Activated CD8-positive, alpha-beta memory T cell treated with anti-CD3 and anti-CD28 coated beads, Interleukin-2, amount 50 U/mL, for 4 hours (primary cell): ENCODE measurements at regions not wholly inside any gene's neighbourhood (a gene's known extent, or its start where the extent isn't known, plus 50 kb on each side); places are given as distances from the start of the nearest gene placed in this dataset.

Source experiments
- DNase-seq: peaks from one replicate; pipeline ENCODE4 v3.0.0-alpha.2; 2020

DNA sequence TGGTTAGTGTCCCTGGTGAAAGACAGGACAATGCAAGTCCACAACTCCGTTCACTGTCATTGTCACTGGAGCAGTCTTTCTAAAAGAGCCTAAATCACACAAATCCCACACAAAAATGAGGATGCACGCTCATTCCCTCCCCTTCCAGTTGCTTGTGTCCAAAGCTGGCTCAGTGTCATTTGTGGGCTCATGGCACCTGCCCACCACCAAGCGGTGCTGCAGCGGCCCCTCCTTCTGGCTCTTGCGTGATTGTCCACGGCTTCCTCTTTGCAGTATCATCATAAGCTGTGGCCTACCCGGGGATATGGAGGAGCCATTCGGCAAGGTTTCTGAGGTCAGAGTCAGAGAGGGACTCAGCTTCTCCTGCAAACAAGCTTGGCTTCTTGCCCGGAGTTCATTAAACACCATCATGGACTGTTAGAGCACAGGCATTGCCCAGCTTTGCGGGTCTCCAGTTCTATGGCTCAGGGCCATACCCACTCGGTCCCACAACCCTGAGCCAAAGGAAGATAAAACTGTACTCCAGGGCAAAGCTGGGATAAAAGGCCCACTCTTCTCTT lies 179.4 kb upstream of the AGAP1 start:
- DNase-seq, result no peak

DNA sequence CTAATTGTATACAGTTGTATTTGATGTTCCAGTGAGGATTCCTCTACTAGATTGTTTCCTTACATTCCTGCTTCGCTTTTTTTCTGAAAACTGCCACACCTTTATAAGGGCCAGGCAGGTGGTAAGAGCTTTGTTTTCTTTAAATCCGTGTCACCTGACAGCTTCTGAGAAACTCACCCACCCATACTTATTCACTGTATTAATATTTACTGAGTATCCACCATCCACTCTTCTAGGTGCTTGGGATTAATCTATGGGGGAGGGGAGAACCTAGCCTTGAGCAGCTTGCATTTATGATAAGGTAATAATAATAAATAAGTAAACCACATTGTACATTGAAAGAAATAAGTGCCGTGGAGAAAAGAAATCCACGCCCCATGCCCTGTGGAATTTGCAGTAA lies 174.7 kb upstream of the AGAP1 start:
- DNase-seq, result no peak

DNA sequence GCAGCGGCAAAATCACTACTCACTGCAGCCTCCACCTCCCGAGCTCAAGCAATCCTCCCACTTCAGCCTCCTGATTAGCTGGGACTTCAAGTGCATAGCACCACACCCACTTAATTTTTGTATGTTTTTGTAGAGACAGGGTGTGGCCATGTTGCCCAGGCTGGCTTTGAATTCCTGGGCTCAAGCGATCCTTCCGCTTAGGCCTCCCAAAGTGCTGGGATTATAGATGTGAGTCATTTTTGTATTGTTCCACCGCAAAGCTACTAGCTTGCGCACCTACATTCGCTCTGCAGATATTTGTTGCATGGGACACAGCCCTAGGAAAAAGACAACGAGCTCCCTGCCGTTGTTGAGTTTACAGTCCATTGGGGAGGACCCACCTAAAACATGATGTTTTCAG lies 173.5 kb upstream of the AGAP1 start:
- DNase-seq, result no peak

DNA sequence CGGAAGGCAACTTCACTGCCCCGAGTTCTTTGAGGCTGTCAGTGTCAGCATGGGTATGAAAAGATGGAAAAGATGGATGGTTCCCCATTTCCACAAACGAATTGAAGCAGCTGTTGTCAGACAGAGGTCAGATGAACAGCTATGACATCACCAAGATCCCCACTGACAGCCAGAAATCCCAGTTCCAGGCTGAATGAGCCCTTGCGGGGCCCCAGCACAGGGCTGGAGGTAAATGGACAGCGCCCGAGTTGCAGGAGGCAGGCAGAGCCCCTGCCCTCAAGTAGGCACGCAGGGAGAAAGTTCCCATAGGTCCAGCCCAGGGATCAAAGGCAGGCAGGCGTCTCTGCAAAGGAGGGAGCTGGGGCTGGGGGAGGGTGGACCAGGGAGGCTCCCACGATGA lies 169.5 kb upstream of the AGAP1 start:
- no peak for DNase-seq

DNA sequence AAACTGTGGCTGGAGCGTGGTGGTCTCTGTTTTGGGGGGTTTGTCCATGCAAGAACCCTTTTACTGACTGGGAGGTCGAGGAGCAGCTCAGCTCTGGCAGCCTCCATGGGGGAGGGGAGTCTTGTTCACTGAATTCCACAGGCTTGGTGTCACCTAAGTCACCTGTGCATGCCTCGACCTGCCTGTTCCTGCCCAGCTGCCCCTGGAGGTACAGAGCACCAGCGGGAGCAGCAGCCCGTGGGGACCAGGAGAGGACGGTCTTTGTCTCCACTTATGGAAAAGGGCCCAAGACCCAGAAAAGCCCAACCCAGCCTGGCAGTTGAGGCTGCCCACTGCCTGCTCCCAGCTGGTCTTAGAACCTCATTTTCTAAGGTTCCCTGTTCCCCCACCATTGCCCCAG lies 168.7 kb upstream of the AGAP1 start:
- no peak for DNase-seq

DNA sequence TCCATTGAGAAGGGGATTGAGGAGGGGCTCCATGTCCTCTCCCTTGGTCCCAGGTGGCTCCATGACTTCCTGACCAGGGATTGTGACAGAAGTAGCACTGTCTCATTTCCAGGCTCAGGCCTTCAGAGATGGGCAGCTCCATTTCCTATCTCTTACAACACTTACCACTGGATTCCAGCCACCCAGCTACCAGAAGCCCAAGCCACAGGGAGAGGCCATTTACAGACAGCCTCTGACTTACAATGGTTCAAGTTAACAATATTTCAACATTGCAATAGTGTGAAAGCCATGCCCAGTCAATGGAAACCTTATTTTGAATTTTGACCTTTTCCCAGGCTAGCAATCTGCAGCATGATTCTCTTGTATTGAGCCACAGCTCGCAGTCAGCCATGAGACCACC lies 164.9 kb upstream of the AGAP1 start:
- DNase-seq, result no peak

DNA sequence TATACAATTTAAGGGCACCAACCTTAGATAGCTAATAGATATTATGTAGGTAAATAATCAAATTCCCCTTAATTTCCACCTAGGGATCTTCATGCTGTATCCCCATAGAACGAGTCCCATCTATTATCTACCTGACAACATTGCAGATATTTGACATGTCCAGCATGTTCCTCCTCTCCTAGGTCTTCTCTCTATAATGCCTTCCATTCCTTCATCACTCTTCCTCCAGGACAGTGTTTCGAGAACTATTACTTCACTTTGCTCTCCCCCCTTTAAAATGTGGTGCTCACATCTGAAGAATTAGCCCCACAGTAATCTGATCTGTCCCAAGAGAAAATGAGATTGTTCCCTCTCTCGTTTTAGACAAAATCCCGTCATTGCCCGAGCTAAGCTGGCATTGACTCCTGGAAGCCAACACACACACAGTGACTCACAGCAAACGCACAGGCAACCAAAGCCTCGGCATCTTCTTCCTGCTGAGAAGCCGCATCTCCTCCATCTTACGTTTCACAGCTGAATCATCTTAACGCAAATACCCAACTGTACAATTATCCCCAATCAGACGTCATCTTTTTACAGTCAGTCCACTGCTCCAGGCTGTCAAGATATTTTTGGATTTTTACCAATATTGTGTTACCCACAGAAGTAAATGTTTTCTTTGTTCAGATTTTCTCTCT lies 162.9 kb upstream of the AGAP1 start:
- DNase-seq, result no peak

DNA sequence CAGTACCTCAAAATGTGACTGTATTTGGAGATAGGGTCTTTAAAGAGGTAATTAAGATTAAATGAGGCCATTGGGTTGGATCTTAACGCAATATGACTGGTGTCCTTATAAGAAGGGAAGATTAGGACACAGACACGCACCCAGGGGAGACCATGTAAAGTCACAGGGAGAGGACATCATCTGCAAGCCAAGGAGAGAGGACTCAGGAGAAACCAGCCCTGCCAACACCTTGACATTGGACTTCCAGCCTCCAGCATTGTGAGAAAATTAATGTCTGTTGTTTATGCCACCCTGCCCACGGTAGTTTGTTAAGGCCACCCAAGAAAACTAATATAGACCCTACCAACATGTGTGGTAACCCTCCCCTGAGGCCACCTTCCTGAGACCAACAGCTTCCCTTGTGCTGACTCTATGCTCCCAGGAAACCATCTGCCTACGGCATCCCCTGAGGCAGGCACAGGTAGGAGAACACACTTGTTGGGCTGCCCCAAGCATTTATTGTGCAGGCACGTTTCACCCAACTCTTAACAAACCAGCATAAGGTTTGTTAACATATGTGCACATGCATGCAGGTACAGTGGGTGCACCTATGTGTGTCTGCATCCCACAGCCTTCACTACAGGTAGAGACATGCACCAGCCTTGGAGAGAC lies 161.5 kb upstream of the AGAP1 start:
- no peak for DNase-seq

DNA sequence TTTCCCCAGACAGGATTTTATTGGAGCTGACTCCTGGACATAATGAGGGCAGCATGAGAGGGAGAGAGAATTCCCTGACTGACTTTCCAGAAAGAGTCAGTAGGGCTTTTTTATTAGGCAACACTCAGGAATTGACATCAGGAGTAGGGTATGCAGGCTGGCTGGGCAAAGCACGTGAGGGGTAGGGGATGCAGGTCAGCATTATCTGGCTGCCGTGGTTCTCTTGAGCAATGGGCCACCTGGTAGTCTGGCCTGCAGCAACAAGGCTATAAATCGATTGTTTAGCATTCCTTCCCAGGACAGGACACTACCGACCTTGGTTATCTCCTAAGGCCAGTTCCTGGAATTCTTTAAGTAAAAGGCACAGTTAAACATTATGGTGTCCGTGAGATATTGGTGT lies 160.8 kb upstream of the AGAP1 start:
- DNase-seq, result no peak

DNA sequence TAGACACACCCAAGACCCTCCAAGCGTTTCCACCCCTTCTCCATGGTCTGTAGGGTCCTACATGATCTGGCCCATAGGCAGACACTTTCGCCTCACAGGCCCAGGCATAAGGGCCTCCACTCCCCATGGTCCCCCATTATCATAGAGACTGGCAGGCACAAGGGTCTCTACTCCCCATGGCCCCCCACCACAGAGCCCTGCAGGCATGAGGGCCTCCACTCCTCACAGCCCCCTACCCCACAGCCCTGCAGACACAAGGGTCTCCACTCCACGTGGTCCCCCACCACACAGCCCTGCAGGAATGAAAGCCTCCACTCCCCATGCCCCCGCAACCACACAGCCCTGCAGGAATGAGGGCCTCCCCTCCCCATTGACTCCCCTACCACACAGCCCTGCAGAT lies 159.7 kb upstream of the AGAP1 start:
- no peak for DNase-seq

DNA sequence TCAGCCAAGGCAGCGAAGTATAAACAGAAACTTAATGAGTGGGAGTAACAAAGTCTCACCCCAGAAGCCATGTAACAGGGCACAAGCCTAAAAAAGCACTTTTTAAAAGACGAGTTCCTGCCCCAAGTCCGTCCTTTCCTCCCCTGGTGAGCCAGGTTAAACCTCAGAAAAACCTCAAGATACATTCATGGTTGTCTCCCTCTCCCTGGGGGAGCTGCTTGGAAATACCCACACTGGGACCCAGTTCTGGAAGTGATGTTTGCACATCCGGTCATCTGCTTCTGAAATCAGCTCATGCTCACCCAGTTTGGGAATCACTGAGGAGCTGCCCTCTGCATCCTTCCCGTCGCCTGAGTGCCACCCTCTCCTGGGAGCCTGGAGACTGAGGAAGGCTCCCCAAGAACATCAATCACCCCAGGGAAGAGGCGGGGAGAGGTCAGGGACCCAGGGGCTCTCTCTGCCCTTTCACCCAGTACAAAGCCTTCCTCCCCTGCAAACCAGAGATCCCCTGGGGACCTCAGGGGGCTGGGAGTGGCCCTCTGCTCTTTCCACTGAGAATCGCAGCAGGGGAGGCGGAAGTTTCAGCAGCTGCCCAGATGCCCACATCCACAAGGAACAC lies 150.6 kb upstream of the AGAP1 start:
- no peak for DNase-seq

DNA sequence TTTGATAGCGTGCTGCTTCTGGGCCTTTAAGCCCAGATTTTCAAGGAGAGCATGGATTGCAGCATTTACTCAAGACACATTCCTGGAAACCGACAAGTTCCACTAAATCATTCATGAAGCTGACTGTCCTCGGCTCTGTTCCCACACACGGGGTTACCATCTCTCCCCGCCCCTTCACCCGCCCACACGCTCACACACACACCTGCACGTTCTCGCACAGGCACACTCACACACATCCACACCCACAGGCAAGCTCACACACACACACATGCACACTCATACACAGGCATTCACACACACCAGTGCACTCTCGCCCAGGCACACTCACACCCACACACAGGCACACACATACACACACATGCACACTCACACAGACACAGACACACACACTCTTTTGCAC lies 150.0 kb upstream of the AGAP1 start:
- no peak for DNase-seq

DNA sequence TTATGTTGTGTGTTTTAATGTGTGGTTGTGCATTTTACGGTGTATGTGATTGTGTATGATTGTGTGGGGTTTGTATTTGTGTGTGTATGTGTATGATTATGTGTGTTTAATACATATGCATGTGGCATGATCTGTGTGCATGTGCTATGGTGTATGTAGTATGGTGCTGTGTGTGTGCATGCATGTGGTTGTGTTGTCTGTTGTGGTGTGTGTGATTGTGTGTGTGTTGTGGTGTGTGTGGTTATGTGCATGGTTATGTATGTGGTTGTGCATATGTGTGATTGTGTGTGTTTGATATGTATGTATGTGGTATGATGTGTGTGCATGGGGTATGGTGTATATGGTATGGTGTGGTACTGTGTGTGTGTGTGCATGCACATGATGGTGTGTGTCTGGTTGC lies 148.1 kb upstream of the AGAP1 start:
- no peak for DNase-seq

DNA sequence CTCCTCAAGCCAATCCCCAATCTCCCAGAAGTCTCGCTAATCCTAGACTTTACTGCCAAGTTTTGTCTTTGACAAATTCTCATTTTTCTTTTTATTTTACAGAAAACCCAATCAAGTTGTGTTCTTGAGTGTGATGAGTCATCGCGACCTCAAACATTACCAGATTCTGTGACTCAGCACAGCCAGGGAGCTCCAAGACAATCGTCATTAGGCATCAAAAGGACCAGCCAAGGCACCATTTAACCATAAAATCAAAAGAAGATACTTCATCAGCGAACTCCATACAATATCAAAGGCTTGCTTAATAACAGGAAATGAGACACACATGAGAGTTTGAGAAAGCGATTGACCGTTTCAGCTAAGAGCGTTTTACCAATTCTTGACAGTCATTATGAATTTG lies 146.2 kb upstream of the AGAP1 start:
- DNase-seq, result no peak

DNA sequence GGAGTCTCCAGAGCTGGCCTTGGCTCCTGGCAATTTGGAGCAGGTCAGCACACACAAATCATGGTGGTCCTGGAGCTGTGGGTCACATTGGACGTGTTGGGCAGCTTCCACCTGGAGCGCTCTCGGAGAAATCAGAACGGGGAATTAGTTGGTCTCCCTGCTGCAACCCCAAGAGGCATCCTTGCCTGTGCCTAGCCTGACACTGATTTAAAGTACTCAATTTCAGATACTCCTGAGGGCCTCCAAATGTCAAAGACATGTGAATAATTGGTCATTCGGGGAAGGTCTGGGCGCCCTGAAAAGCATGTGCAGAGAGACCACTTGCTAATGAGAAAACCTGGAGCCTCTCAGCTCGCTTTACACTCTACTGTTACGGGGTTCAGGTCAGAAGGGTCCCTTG lies 145.5 kb upstream of the AGAP1 start:
- DNase-seq, result no peak

DNA sequence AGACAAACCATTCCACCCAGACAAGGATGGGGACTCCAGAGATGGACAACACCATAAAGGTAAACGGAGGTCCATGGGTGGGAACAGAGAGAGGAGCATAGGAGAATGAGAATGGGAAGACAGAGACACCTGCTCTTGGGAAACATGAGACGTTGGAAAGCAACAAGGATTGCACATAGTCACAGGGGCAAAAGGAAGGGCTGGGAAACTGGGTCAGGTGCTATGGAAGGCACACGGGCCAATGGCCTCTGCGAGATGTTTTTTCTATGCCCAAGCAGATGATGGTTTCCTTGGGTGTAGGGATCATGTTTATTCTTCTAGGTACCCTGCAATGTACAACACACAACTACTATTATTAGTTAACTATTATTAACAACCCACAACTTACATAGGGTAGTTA lies 143.6 kb upstream of the AGAP1 start:
- no peak for DNase-seq

DNA sequence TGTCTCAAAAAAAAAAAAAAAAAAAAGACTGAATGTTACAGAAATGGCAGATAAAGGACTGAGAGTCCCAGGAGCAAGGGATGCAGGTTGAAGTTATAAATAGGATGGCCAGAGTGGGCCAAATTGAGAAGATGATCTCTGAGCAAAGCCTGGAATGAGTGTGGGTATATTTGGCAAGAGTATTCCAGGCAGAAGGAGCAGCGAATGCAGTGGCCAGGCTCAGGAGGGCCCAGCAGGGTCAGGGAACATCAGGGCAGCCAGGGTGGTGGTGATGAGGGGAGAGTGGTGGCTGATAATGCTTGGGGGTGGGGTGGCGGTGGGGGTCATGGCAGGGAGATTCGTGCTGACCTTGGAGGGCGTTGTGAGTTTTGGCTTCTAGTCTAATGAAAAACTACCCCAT lies 141.3 kb upstream of the AGAP1 start:
- DNase-seq, result no peak

DNA sequence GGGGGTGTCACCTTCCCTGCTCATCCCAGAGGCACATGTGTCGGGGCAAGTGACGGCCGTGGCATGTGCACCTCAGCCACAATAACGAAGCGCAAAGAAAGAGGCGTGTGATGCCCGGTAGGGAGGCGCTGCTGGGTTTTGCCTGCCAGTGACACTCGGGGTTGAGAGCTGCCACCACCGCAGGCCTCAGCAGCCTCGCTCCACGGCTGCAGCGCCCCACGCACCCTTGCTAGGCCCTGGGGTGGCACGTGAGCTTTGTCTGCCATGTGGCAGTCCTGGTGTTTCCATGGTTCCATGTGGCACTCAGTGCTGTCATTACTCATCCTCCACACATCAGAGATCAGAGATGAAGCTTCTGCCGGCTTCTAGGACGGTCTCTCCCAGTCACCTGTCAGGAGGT lies 136.0 kb upstream of the AGAP1 start:
- DNase-seq, result no peak

DNA sequence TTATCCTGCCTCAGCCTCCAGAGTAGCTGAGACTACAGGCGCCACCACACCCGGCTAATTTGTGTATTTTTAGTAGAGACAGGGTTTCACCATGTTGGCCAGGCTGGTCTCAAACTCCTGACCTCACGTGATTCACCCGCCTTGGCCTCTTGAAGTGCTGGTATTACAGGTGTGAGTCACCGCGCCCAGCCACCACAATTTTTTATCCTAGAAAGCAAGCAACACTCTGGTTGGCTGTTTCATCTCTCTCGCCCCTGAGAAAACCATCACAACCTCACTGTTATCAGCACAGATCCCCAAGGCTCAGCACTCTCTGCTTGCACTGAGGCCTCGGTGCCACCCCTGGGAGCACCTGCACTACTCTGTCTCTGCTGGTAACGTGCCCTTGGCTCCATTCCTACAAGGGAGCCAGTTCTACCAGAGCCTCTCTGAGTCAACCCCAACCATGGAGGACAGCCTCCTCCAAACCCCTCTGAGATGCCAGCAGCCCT lies 134.8 kb upstream of the AGAP1 start:
- DNase-seq, result no peak

DNA sequence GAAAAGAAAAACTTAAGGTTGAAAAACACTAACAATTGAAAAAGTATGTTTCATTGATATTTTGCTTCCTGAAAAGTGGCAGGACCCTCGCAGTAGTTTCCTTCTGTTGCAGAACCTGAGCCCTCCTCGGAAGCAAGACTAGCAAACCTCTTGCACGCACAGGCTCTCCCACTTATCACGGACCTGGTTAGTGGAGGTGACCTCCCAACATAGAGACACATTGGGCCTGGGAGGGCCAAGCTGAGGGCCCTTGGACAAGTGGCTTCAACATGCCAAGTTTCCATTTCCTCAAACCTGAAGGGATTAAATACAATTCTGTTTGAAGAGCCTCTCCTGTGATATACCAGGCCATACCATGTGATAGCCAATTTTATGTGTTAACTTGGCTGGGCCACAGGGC lies 133.4 kb upstream of the AGAP1 start:
- no peak for DNase-seq

DNA sequence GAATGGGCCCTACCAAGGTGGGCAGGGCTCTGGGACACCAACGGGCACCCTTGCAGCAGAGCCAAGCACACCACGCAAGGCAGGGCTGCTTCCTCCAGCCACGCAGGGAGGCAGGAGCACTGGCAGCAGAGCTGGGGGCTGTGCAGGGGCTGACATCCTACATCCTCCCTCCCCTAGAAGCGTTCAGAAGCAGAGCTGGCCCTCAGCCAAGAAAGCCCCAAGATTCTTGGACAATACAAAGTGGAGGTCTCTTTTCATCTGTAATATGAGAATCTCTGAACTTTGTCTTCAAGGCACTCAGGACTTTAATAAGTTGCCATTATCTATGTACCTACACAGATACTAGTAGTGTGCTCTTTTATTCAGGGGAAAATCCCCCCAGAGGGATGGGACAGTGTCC lies 128.1 kb upstream of the AGAP1 start:
- no peak for DNase-seq

DNA sequence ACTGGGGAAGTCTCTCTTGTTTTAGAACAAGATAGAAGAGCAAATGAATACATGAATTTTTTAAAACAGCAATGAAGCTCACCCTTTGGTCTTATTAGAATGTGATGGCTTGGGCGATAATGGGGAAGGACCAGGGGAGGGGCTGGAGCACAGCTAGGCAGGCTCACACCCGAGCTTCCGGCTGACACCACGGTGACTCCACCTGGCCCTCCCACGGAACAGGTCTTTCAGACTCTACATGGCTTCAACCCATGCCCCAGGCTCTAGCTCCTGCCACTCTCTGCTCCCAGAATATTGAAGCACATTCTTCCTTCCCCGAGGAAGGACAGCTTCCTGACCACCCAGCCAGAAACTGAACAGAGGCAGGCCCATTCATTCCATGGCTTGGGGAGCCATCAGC lies 127.5 kb upstream of the AGAP1 start:
- no peak for DNase-seq

DNA sequence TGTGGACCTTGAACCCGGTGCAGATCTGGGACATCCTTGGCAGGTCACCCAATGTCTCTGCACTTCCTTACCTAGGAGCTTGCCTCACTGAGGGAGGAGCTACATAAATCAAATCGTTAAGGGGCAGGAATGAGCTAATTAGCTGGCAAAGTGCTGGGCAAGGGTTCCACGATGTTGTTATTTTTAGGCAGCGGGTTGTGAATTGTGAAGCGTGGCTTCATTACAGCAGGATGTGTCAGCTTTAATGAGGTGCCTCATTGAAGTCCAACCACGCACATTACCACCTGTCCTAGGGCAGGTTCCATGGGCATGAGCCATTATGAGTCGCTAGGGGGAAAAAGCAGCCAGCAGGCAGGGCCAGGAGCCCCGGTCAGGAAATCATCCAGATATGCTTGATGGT lies 127.0 kb upstream of the AGAP1 start:
- DNase-seq, result no peak

DNA sequence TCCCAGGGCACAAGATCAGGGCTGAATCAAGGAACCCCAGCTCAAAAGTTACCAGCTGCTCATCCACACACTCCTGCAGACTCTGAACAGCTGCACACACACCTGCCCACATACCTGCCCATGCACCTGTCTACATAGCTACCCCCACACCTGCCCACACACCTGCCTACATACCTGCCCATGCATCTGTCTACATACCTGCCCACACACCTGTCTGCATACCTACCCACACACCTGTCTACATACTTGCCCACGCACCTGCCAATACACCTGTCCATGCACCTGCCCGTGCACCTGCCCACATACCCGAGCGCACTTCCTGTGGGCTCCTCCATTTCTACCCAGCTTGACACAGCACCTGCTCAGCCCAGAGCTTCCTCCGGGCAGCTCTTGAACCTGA lies 122.8 kb upstream of the AGAP1 start:
- no peak for DNase-seq
